ENCODE measurements at regions not wholly inside any gene's neighbourhood (a gene's known extent, or its start where the extent isn't known, plus 50 kb on each side); places are given as distances from the start of the nearest gene placed in this dataset.
"Not testable (repeated sequence)": the region's sequence is repeated elsewhere in the genome, so short reads cannot be mapped to it uniquely, and the experiment has no call there.

DNA sequence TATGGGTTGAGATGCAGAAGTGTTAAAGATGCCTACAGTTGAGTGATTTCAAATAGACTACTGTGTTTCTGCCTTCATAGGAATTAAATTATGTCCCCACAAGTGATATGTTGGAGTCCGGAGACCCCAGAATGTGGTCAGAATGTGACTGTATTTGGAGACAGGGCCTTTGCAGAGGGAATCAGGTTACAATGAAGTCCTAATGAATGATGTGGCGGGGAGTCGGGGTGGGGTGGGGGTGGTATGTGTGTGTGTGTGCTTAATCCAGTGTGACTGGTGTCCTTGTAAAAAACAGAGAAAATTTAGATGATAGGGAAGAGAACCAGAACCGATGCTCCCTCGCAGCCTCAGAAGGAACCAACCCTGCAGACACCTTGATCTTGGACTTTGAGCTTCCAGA, 448.2 kb downstream of the QKI start:
- DNase-seq (ENCODE audit: low read depth): no peak
- H3K4me3 ChIP-seq (replicated peaks; ENCODE audit: low read depth, low read length): no peak overlapping the region
- TF ChIP-seq, protein P1, sequence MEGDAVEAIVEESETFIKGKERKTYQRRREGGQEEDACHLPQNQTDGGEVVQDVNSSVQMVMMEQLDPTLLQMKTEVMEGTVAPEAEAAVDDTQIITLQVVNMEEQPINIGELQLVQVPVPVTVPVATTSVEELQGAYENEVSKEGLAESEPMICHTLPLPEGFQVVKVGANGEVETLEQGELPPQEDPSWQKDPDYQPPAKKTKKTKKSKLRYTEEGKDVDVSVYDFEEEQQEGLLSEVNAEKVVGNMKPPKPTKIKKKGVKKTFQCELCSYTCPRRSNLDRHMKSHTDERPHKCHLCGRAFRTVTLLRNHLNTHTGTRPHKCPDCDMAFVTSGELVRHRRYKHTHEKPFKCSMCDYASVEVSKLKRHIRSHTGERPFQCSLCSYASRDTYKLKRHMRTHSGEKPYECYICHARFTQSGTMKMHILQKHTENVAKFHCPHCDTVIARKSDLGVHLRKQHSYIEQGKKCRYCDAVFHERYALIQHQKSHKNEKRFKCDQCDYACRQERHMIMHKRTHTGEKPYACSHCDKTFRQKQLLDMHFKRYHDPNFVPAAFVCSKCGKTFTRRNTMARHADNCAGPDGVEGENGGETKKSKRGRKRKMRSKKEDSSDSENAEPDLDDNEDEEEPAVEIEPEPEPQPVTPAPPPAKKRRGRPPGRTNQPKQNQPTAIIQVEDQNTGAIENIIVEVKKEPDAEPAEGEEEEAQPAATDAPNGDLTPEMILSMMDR (IDR thresholded peaks at IDR 0.05; ENCODE audit: low read length, missing control alignments): no peak

DNA sequence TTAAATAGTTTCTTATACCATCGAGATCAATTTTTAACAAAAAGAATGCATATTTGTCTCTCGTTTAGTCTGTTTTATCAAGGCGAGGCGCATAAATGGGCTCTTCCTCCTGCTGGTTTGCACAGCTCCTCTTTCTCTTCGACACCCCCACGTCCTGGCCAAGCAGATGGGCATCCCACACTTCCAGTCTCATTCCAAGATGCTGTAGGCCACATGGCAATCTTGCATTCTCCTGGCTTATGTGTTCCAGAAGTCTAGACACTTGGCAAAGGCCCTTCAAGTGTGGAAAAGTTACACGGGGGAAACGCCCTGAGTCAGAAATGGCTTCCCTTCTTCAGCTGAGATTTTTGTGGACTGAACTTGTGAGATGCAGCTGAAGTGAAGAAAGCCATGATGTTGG, 447.1 kb downstream of the QKI start:
- TF ChIP-seq, protein P1 (IDR thresholded peaks at IDR 0.05; ENCODE audit: low read length, missing control alignments): no peak
- DNase-seq (ENCODE audit: low read depth): no peak
- no peak overlapping the region for H3K4me3 ChIP-seq (replicated peaks; ENCODE audit: low read depth, low read length)

- DNase-seq (ENCODE audit: low read depth): peak; percentile 39
- H3K4me3 ChIP-seq (replicated peaks; ENCODE audit: low read depth, low read length): no peak overlapping the region
- TF ChIP-seq, protein P1 (IDR thresholded peaks at IDR 0.05; ENCODE audit: low read length, missing control alignments): no peak
Observed at GRCh38 chr6:163860287-163861081, 446.0 kb downstream of the QKI start.

- DNase-seq (ENCODE audit: low read depth): not testable (repeated sequence)
Observed at GRCh38 chr6:163858870-163859269, 444.4 kb downstream of the QKI start.

GRCh38 chr6:163857421-163857820, 442.9 kb downstream of the QKI start:
- no peak for DNase-seq (ENCODE audit: low read depth)
- TF ChIP-seq, protein P1 (IDR thresholded peaks at IDR 0.05; ENCODE audit: low read length, missing control alignments): no peak
- no peak overlapping the region for H3K4me3 ChIP-seq (replicated peaks; ENCODE audit: low read depth, low read length)

More at GRCh38 chr6:163858870-163859269, 444.4 kb downstream of the QKI start:
- not testable (repeated sequence) for H3K4me3 ChIP-seq (replicated peaks; ENCODE audit: low read depth, low read length)

DNA sequence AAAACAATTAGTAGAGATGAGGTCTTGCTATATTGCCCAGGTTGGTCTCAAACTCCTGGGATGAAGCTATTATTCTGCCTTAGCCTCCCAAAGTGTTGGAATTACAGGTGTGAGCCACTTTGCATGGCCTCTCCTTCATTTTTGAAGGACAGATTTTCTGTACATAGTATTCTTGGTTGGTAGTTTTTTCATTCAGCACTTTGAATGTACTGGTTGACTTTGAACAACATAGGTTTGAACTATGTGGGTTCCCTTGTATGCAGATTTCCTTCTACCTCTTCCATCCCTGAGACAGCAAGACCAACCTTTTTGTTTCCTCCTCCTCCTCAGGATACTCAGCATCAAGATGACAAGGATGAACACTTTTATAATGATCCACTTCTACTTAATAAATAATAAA, 436.4 kb downstream of the QKI start:
- no peak for DNase-seq (ENCODE audit: low read depth)
- TF ChIP-seq, protein P1 (IDR thresholded peaks at IDR 0.05; ENCODE audit: low read length, missing control alignments): no peak
- H3K4me3 ChIP-seq (replicated peaks; ENCODE audit: low read depth, low read length): no peak overlapping the region

DNA sequence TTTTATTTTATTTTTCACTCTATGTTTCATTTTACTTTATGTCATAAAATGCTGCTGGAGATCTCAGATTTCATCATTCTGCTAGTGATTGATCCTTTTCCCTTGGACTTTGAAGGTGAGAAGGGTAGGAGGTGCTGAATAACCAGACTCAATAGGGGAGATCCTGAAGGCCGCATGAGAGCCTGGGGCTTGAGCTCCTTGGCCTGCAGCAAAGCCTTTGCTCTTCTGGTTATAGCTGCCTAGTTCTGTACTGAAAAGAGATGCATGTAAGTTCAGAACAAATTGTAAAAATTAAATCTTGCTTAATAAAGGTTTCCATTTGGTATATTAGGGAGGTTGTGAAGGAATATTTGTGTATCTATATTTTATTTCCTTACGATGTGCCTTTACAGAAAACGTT, 430.2 kb downstream of the QKI start:
- no peak overlapping the region for H3K4me3 ChIP-seq (replicated peaks; ENCODE audit: low read depth, low read length)
- no peak for DNase-seq (ENCODE audit: low read depth)
- TF ChIP-seq, protein P1 (IDR thresholded peaks at IDR 0.05; ENCODE audit: low read length, missing control alignments): no peak
